Neural progenitor cell (in vitro differentiated cells): ENCODE measurements at regions not wholly inside any gene's neighbourhood (a gene's known extent, or its start where the extent isn't known, plus 50 kb on each side); places are given as distances from the start of the nearest gene placed in this dataset.

Experiments
- DNase-seq: peaks from one replicate; pipeline ENCODE4 v3.0.0-alpha.2; 2016; ENCODE audit warnings: low spot score
- H2AFZ ChIP-seq: fragments of 200-600 bp; sonication (generic); replicated peaks from 2 replicates; pipeline ENCODE4 v1.6.1; 2016; ENCODE audit warnings: antibody characterized with exemption
- H3F3A ChIP-seq: fragments of 200-600 bp; sonication (generic); 2 replicates; pipeline ENCODE4 v1.6.1; 2016; ENCODE audit warnings: antibody characterized with exemption, low read depth
- H3K27ac ChIP-seq: fragments of 200-600 bp; sonication (generic); 2 replicates; pipeline ENCODE4 v1.5.1; 2016; ENCODE audit warnings: mild to moderate bottlenecking
- H3K27me3 ChIP-seq: fragments of 200-600 bp; sonication (generic); 2 replicates; pipeline ENCODE4 v1.6.1; 2016; ENCODE audit warnings: mild to moderate bottlenecking, moderate library complexity
- H3K36me3 ChIP-seq: fragments of 200-600 bp; sonication (generic); 2 replicates; pipeline ENCODE4 v1.5.1; 2016
- H3K4me1 ChIP-seq: fragments of 200-600 bp; sonication (generic); 2 replicates; pipeline ENCODE4 v1.6.1; 2016; ENCODE audit warnings: mixed run types
- H3K4me2 ChIP-seq: fragments of 200-600 bp; sonication (generic); 2 replicates; pipeline ENCODE4 v1.6.1; 2016
- H3K4me3 ChIP-seq: fragments of 200-600 bp; sonication (generic); 2 replicates; pipeline ENCODE4 v1.5.1; 2016
- H3K79me2 ChIP-seq: fragments of 200-600 bp; sonication (generic); 2 replicates; pipeline ENCODE4 v1.6.1; 2016; ENCODE audit warnings: low read depth
- H3K9ac ChIP-seq: fragments of 200-600 bp; sonication (generic); 2 replicates; pipeline ENCODE4 v1.6.1; 2016
- H3K9me3 ChIP-seq: fragments of 200-600 bp; sonication (generic); 2 replicates; pipeline ENCODE4 v1.5.1; 2016; ENCODE audit warnings: low read depth
- H4K20me1 ChIP-seq: fragments of 200-600 bp; sonication (generic); 2 replicates; pipeline ENCODE4 v1.6.1; 2016; ENCODE audit warnings: low read depth
- H3K27ac Mint-ChIP-seq: 3 replicates; pipeline ENCODE4 v1.8.0; 2021; ENCODE audit warnings: mixed read lengths
- H3K27me3 Mint-ChIP-seq: 2 replicates; pipeline ENCODE4 v1.8.0; 2022; ENCODE audit warnings: low read depth, mild to moderate bottlenecking, inconsistent platforms, moderate library complexity, mixed read lengths; ENCODE audit not compliant: insufficient read depth
- H3K36me3 Mint-ChIP-seq: 3 replicates; pipeline ENCODE4 v1.8.0; 2021; ENCODE audit warnings: mixed read lengths
- H3K4me1 Mint-ChIP-seq: 3 replicates; pipeline ENCODE4 v1.8.0; 2021; ENCODE audit warnings: mixed read lengths
- H3K4me3 Mint-ChIP-seq: 3 replicates; pipeline ENCODE4 v1.8.0; 2021; ENCODE audit warnings: mild to moderate bottlenecking, moderate library complexity, mixed read lengths
- H3K9me3 Mint-ChIP-seq: 3 replicates; pipeline ENCODE4 v1.8.0; 2020; ENCODE audit warnings: mixed read lengths
- CTCF ChIP-seq: fragments of 200-600 bp; sonication (generic); IDR thresholded peaks from 2 replicates; pipeline ENCODE4 v1.5.1; 2017; ENCODE audit warnings: antibody characterized with exemption, mild to moderate bottlenecking
- EZH2 ChIP-seq: fragments of 200-600 bp; sonication (generic); IDR thresholded peaks from 2 replicates; pipeline ENCODE4 v1.6.1; 2017; ENCODE audit warnings: antibody characterized with exemption, mild to moderate bottlenecking, moderate library complexity
- EZH2phosphoT487 ChIP-seq: fragments of 200-600 bp; sonication (generic); IDR thresholded peaks from 2 replicates; pipeline ENCODE4 v1.6.1; 2017; ENCODE audit warnings: antibody characterized with exemption

- Histone ChIP-seq H3K4me1 (peaks cover 6% of the 10 kb centered on the region), H2AFZ (peak overlapping the region; percentile 30), H3K9me3 (no peaks in the 10 kb centered on the region), H3K36me3 (no peaks in the 10 kb centered on the region), H3F3A (no peaks in the 10 kb centered on the region), H3K79me2 (no peaks in the 10 kb centered on the region), H3K4me2 (no peak overlapping the region), H3K9ac (no peak overlapping the region), H3K27me3 (no peaks in the 10 kb centered on the region), H3K4me3 (no peak overlapping the region), H4K20me1 (no peaks in the 10 kb centered on the region), H3K27ac (no peak overlapping the region)
- Mint-ChIP-seq H3K36me3 (peaks cover 6% of the 10 kb centered on the region), H3K27me3 (peaks cover 5% of the 10 kb centered on the region), H3K27ac (peak overlapping the region; percentile 37), H3K4me3 (no peak overlapping the region), H3K4me1 (peaks cover 23% of the 10 kb centered on the region), H3K9me3 (peaks cover 14% of the 10 kb centered on the region)
- TF ChIP-seq EZH2phosphoT487, result no peak
- no peak for TF ChIP-seq EZH2
- no peak for TF ChIP-seq CTCF
- no peak for DNase-seq
Observed at GRCh38 chr13:80144493-80144892, 196.4 kb downstream of the SPRY2 start.

GRCh38 chr13:80141123-80141849, 199.6 kb downstream of the SPRY2 start:
- Histone ChIP-seq H3K4me1 (peaks cover 6% of the 10 kb centered on the region), H3K27ac (no peak overlapping the region), H2AFZ (peak overlapping the region; percentile 94), H3K4me3 (no peak overlapping the region), H3K27me3 (no peaks in the 10 kb centered on the region), H4K20me1 (no peaks in the 10 kb centered on the region), H3K9me3 (no peaks in the 10 kb centered on the region), H3K36me3 (no peaks in the 10 kb centered on the region), H3K79me2 (no peaks in the 10 kb centered on the region), H3K4me2 (no peak overlapping the region), H3F3A (no peaks in the 10 kb centered on the region), H3K9ac (no peak overlapping the region)
- TF ChIP-seq EZH2phosphoT487, result no peak
- no peak for TF ChIP-seq CTCF
- TF ChIP-seq EZH2, result no peak
- H3K4me3 Mint-ChIP-seq, result no peak overlapping the region
- H3K9me3 Mint-ChIP-seq, result peaks cover 3% of the 10 kb centered on the region
- H3K4me1 Mint-ChIP-seq, result peaks cover 22% of the 10 kb centered on the region
- H3K27me3 Mint-ChIP-seq, result peaks cover 1% of the 10 kb centered on the region
- no peak overlapping the region for H3K27ac Mint-ChIP-seq
- no peaks in the 10 kb centered on the region for H3K36me3 Mint-ChIP-seq
- peak; percentile 13 for DNase-seq

GRCh38 chr13:80140685-80141084, 200.2 kb downstream of the SPRY2 start:
- Histone ChIP-seq H3F3A (no peaks in the 10 kb centered on the region), H2AFZ (peak overlapping the region; percentile 94), H3K79me2 (no peaks in the 10 kb centered on the region), H3K27ac (no peak overlapping the region), H3K9me3 (no peaks in the 10 kb centered on the region), H3K4me1 (peaks cover 3% of the 10 kb centered on the region), H3K36me3 (no peaks in the 10 kb centered on the region), H3K9ac (no peak overlapping the region), H3K4me3 (no peak overlapping the region), H3K27me3 (no peaks in the 10 kb centered on the region), H4K20me1 (no peaks in the 10 kb centered on the region), H3K4me2 (no peak overlapping the region)
- H3K9me3 Mint-ChIP-seq, result peaks cover 4% of the 10 kb centered on the region
- peaks cover 19% of the 10 kb centered on the region for H3K4me1 Mint-ChIP-seq
- no peak for TF ChIP-seq EZH2phosphoT487
- no peak for TF ChIP-seq CTCF
- TF ChIP-seq EZH2, result no peak
- peaks cover 2% of the 10 kb centered on the region for H3K27me3 Mint-ChIP-seq
- peaks cover 3% of the 10 kb centered on the region for H3K36me3 Mint-ChIP-seq
- H3K4me3 Mint-ChIP-seq, result no peak overlapping the region
- no peak for DNase-seq
- no peak overlapping the region for H3K27ac Mint-ChIP-seq
